ENCODE measurements at regions not wholly inside any gene's neighbourhood (a gene's known extent, or its start where the extent isn't known, plus 50 kb on each side); places are given as distances from the start of the nearest gene placed in this dataset.

DNA sequence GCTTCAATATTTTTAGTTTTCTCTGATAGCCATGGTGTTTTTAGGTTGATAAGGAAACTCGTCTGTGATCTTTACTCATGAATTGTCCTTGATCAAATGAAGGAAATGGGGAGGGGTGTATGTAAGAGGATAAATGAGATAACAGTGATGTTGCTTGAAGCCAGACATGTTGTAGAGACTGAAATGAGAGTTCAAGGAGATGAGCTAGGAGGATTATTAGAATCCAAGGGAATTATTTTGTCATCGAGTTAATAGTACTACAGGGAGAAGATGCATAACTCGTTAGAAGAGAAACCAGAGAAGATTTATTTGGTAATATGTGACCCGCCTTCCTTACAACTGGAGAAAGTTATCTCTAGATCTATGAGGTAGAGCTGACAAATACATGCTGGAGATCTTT lies 371.3 kb upstream of the DDHD1 start:
- DNase-seq (ENCODE audit: low spot score) = no peak
- intact Hi-C loops (cut with DNase I) = no loop called here
- no peaks in the 10 kb centered on the region for H3K4me1 ChIP-seq (replicated peaks)
- no peak overlapping the region for H3K4me3 ChIP-seq
- no peaks in the 10 kb centered on the region for H3K9me3 ChIP-seq
- TF ChIP-seq POLR2A (IDR thresholded peaks at IDR 0.05) (no peak), POLR2AphosphoS5 (IDR thresholded peaks at IDR 0.05) (no peak)
- TF ChIP-seq, protein P1, sequence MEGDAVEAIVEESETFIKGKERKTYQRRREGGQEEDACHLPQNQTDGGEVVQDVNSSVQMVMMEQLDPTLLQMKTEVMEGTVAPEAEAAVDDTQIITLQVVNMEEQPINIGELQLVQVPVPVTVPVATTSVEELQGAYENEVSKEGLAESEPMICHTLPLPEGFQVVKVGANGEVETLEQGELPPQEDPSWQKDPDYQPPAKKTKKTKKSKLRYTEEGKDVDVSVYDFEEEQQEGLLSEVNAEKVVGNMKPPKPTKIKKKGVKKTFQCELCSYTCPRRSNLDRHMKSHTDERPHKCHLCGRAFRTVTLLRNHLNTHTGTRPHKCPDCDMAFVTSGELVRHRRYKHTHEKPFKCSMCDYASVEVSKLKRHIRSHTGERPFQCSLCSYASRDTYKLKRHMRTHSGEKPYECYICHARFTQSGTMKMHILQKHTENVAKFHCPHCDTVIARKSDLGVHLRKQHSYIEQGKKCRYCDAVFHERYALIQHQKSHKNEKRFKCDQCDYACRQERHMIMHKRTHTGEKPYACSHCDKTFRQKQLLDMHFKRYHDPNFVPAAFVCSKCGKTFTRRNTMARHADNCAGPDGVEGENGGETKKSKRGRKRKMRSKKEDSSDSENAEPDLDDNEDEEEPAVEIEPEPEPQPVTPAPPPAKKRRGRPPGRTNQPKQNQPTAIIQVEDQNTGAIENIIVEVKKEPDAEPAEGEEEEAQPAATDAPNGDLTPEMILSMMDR (IDR thresholded peaks at IDR 0.05) = no peak
- H3K27me3 ChIP-seq (replicated peaks; ENCODE audit: insufficient read depth) = no peaks in the 10 kb centered on the region
- 43% methylated on average over 4 of the region's 4 CpGs for WGBS
- H3K27ac ChIP-seq = no peak overlapping the region
- H3K36me3 ChIP-seq = no peaks in the 10 kb centered on the region

DNA sequence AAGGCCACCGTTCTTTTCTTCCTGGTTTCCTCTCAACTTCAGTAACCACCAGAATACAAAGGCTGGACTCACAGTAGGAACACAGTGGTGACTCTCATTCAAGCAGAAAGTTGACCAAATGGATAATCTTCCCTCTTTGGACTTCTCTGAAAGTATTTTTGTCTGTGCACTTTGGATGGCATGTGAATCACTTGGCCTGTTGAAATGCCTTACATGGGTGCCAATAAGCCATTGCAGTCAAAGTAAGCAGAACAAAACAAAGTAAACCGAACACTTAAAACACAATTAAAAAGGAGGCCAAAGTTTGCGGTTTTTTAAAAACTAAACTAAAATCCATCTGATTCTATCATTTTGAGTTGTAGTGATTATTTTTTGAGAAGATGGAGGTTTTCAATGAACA lies 370.1 kb upstream of the DDHD1 start:
- intact Hi-C loops (cut with DNase I) = no loop called here
- H3K4me3 ChIP-seq = no peak overlapping the region
- H3K9me3 ChIP-seq = no peaks in the 10 kb centered on the region
- no peak for DNase-seq (ENCODE audit: low spot score)
- TF ChIP-seq POLR2A (IDR thresholded peaks at IDR 0.05) = no peak
- TF ChIP-seq POLR2AphosphoS5 (IDR thresholded peaks at IDR 0.05) = no peak
- TF ChIP-seq, protein P1 (IDR thresholded peaks at IDR 0.05) = no peak
- WGBS = 60% methylated on average over 3 of the region's 3 CpGs
- H3K4me1 ChIP-seq (replicated peaks) = no peaks in the 10 kb centered on the region
- no peaks in the 10 kb centered on the region for H3K27me3 ChIP-seq (replicated peaks; ENCODE audit: insufficient read depth)
- H3K27ac ChIP-seq = no peak overlapping the region
- no peaks in the 10 kb centered on the region for H3K36me3 ChIP-seq

DNA sequence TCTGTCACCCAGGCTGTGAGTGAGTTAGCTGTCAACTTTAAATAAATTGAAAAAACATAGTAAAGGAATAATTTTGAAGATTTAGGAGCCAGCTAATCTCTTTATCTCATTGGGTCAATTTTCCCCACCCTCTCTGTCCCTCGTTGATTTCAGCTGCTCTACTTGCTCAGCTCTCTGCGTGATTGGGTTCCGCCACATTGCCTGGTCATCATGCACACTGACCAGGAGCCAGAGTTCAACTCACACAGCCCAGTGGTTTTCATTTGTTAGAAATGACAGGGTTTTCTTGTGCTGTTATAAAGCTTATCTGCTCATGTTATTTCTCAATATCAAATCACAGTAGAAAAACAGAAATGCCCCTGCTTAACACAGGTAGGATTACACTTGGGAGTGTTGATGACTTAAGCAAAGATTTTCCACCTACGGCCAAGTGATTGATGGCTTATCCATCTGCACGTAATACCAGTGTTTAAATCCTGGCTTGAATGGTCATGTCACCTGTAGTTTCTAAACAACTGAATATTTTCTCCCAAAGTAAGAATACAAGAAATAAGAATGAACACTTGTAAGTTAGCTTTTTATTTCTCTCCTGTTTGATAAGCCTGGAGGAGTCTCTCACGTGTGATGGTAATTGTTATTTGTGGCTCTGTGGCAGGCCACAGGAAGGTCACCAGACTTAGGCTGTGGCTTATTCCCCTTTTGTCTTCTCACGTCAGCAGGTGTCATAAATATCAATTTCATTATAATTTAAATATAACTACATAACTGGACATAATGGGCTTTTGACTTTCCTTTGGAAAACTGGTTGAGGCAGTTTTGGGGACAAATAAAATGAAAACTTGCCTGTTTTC lies 367.2 kb upstream of the DDHD1 start:
- intact Hi-C loops (cut with DNase I) = no loop called here
- H3K27ac ChIP-seq = no peak overlapping the region
- no peaks in the 10 kb centered on the region for H3K9me3 ChIP-seq
- no peaks in the 10 kb centered on the region for H3K27me3 ChIP-seq (replicated peaks; ENCODE audit: insufficient read depth)
- H3K36me3 ChIP-seq = no peaks in the 10 kb centered on the region
- no peak for DNase-seq (ENCODE audit: low spot score)
- H3K4me3 ChIP-seq = no peak overlapping the region
- 82% methylated on average over 7 of the region's 7 CpGs for WGBS
- no peaks in the 10 kb centered on the region for H3K4me1 ChIP-seq (replicated peaks)
- TF ChIP-seq, protein P1 (IDR thresholded peaks at IDR 0.05) = no peak
- TF ChIP-seq POLR2AphosphoS5 (IDR thresholded peaks at IDR 0.05) (no peak), POLR2A (IDR thresholded peaks at IDR 0.05) (no peak)

- Histone ChIP-seq H3K36me3 (no peaks in the 10 kb centered on the region), H3K27ac (no peak overlapping the region), H3K4me1 (replicated peaks) (no peaks in the 10 kb centered on the region), H3K27me3 (replicated peaks; ENCODE audit: insufficient read depth) (no peaks in the 10 kb centered on the region), H3K4me3 (no peak overlapping the region), H3K9me3 (no peaks in the 10 kb centered on the region)
- WGBS = 70% methylated on average over 1 of the region's 1 CpG
- DNase-seq (ENCODE audit: low spot score) = no peak
- intact Hi-C loops (cut with DNase I) = no loop called here
- no peak for TF ChIP-seq POLR2A (IDR thresholded peaks at IDR 0.05)
- TF ChIP-seq, protein P1 (IDR thresholded peaks at IDR 0.05) = no peak
- TF ChIP-seq POLR2AphosphoS5 (IDR thresholded peaks at IDR 0.05) = no peak
These were observed 366.0 kb upstream of the DDHD1 start for GRCh38 chr14:53519137-53519536.
